Nephron progenitor cell (in vitro differentiated cells): ENCODE measurements at regions not wholly inside any gene's neighbourhood (a gene's known extent, or its start where the extent isn't known, plus 50 kb on each side); places are given as distances from the start of the nearest gene placed in this dataset.

Experiments used
- DNase-seq: peaks from one replicate; pipeline ENCODE4 v3.0.0; 2021
- H3K27ac Mint-ChIP-seq: 2 replicates; pipeline ENCODE4 v1.8.0; 2021; ENCODE audit warnings: mild to moderate bottlenecking, moderate library complexity, mixed read lengths
- H3K27me3 Mint-ChIP-seq: 2 replicates; pipeline ENCODE4 v1.8.0; 2021; ENCODE audit warnings: mild to moderate bottlenecking, low read depth, mixed read lengths; ENCODE audit not compliant: poor library complexity
- H3K36me3 Mint-ChIP-seq: 2 replicates; pipeline ENCODE4 v1.8.0; 2021; ENCODE audit warnings: low read depth, mixed read lengths
- H3K4me1 Mint-ChIP-seq: 2 replicates; pipeline ENCODE4 v1.8.0; 2021; ENCODE audit warnings: mixed read lengths
- H3K4me3 Mint-ChIP-seq: 2 replicates; pipeline ENCODE4 v1.8.0; 2021; ENCODE audit warnings: mild to moderate bottlenecking, moderate library complexity, mixed read lengths
- H3K9me3 Mint-ChIP-seq: 2 replicates; pipeline ENCODE4 v1.8.0; 2021; ENCODE audit warnings: mild to moderate bottlenecking, moderate library complexity, mixed read lengths
- CTCF ChIP-seq: fragments of 200-600 bp; sonication (generic); IDR thresholded peaks from 2 replicates; pipeline ENCODE4 v1.5.0; 2021; ENCODE audit warnings: antibody characterized with exemption

GRCh38 chr14:96727073-96727472, 70.1 kb upstream of the VRK1 start:
- no peak for TF ChIP-seq CTCF
- H3K36me3 Mint-ChIP-seq: peaks cover 7% of the 10 kb centered on the region
- H3K27ac Mint-ChIP-seq: peak overlapping the region; percentile 85
- peaks cover 16% of the 10 kb centered on the region for H3K9me3 Mint-ChIP-seq
- no peak for DNase-seq
- H3K27me3 Mint-ChIP-seq: peaks cover 4% of the 10 kb centered on the region
- no peak overlapping the region for H3K4me3 Mint-ChIP-seq
- H3K4me1 Mint-ChIP-seq: peaks cover 42% of the 10 kb centered on the region

- Mint-ChIP-seq H3K27ac (peak overlapping the region; percentile 85), H3K4me3 (no peak overlapping the region), H3K9me3 (peaks cover 16% of the 10 kb centered on the region), H3K4me1 (peaks cover 41% of the 10 kb centered on the region), H3K27me3 (peaks cover 7% of the 10 kb centered on the region), H3K36me3 (peaks cover 7% of the 10 kb centered on the region)
- no peak for TF ChIP-seq CTCF
- no peak for DNase-seq
Observed at GRCh38 chr14:96727491-96727890, 69.7 kb upstream of the VRK1 start.

- Mint-ChIP-seq H3K36me3 (peaks cover 7% of the 10 kb centered on the region), H3K4me1 (peaks cover 34% of the 10 kb centered on the region), H3K27me3 (peaks cover 12% of the 10 kb centered on the region), H3K9me3 (peaks cover 16% of the 10 kb centered on the region), H3K27ac (no peak overlapping the region), H3K4me3 (no peak overlapping the region)
- no peak for TF ChIP-seq CTCF
- DNase-seq: no peak
Observed at GRCh38 chr14:96727980-96728717, 69.0 kb upstream of the VRK1 start.

GRCh38 chr14:96729889-96730288, 67.3 kb upstream of the VRK1 start:
- Mint-ChIP-seq H3K9me3 (peaks cover 9% of the 10 kb centered on the region), H3K4me1 (peaks cover 40% of the 10 kb centered on the region), H3K27me3 (peaks cover 19% of the 10 kb centered on the region), H3K36me3 (peaks cover 2% of the 10 kb centered on the region), H3K4me3 (no peak overlapping the region), H3K27ac (no peak overlapping the region)
- DNase-seq: no peak
- TF ChIP-seq CTCF: no peak

- Mint-ChIP-seq H3K27ac (no peak overlapping the region), H3K27me3 (peaks cover 19% of the 10 kb centered on the region), H3K9me3 (peaks cover 7% of the 10 kb centered on the region), H3K36me3 (no peaks in the 10 kb centered on the region), H3K4me3 (no peak overlapping the region), H3K4me1 (peaks cover 45% of the 10 kb centered on the region)
- no peak for DNase-seq
- TF ChIP-seq CTCF: no peak
Observed at GRCh38 chr14:96730386-96730785, 66.8 kb upstream of the VRK1 start.

- peaks cover 60% of the 10 kb centered on the region for H3K4me1 Mint-ChIP-seq
- TF ChIP-seq CTCF: no peak
- peaks cover 21% of the 10 kb centered on the region for H3K27me3 Mint-ChIP-seq
- H3K27ac Mint-ChIP-seq: no peak overlapping the region
- no peaks in the 10 kb centered on the region for H3K9me3 Mint-ChIP-seq
- no peak for DNase-seq
- H3K4me3 Mint-ChIP-seq: no peak overlapping the region
- H3K36me3 Mint-ChIP-seq: no peaks in the 10 kb centered on the region
Observed at GRCh38 chr14:96734076-96734622, 63.0 kb upstream of the VRK1 start.
